ENCODE measurements at regions not wholly inside any gene's neighbourhood (a gene's known extent, or its start where the extent isn't known, plus 50 kb on each side); places are given as distances from the start of the nearest gene placed in this dataset.

- no peaks in the 10 kb centered on the region for H3K27me3 ChIP-seq (ENCODE audit: insufficient read depth, poor library complexity, severe bottlenecking)
- ATAC-seq (ENCODE audit: low read depth) (no peak), DNase-seq (ENCODE audit: low spot score) (no peak)
- no peak for TF ChIP-seq CTCF (IDR thresholded peaks at IDR 0.05; ENCODE audit: poor library complexity, severe bottlenecking)
- no peaks in the 10 kb centered on the region for H3K9me3 ChIP-seq (ENCODE audit: severe bottlenecking)
- H3K36me3 ChIP-seq (ENCODE audit: low read depth), result no peaks in the 10 kb centered on the region
- no peak overlapping the region for H3K4me3 ChIP-seq (ENCODE audit: severe bottlenecking)
- no peaks in the 10 kb centered on the region for H3K4me1 ChIP-seq (ENCODE audit: insufficient read depth, poor library complexity, severe bottlenecking)
- no peak overlapping the region for H3K27ac ChIP-seq (ENCODE audit: poor library complexity, severe bottlenecking)
Measured at GRCh38 chr4:20323991-20324390, 72.3 kb downstream of the SLIT2 start.

GRCh38 chr4:20326460-20326859 is 74.8 kb downstream of the SLIT2 start:
- no peaks in the 10 kb centered on the region for H3K9me3 ChIP-seq (ENCODE audit: severe bottlenecking)
- no peaks in the 10 kb centered on the region for H3K27me3 ChIP-seq (ENCODE audit: insufficient read depth, poor library complexity, severe bottlenecking)
- H3K36me3 ChIP-seq (ENCODE audit: low read depth), result no peaks in the 10 kb centered on the region
- ATAC-seq (ENCODE audit: low read depth) (no peak), DNase-seq (ENCODE audit: low spot score) (no peak)
- H3K27ac ChIP-seq (ENCODE audit: poor library complexity, severe bottlenecking), result no peak overlapping the region
- H3K4me1 ChIP-seq (ENCODE audit: insufficient read depth, poor library complexity, severe bottlenecking), result no peaks in the 10 kb centered on the region
- no peak overlapping the region for H3K4me3 ChIP-seq (ENCODE audit: severe bottlenecking)
- no peak for TF ChIP-seq CTCF (IDR thresholded peaks at IDR 0.05; ENCODE audit: poor library complexity, severe bottlenecking)

- Histone ChIP-seq H3K4me1 (ENCODE audit: insufficient read depth, poor library complexity, severe bottlenecking) (no peaks in the 10 kb centered on the region), H3K27ac (ENCODE audit: poor library complexity, severe bottlenecking) (no peak overlapping the region)
Measured at GRCh38 chr4:20326977-20327376, 75.3 kb downstream of the SLIT2 start.

GRCh38 chr4:20327808-20328207 is 76.1 kb downstream of the SLIT2 start:
- ATAC-seq (ENCODE audit: low read depth) (no peak), DNase-seq (ENCODE audit: low spot score) (no peak)
- Histone ChIP-seq H3K27me3 (ENCODE audit: insufficient read depth, poor library complexity, severe bottlenecking) (no peaks in the 10 kb centered on the region), H3K4me1 (ENCODE audit: insufficient read depth, poor library complexity, severe bottlenecking) (no peaks in the 10 kb centered on the region), H3K4me3 (ENCODE audit: severe bottlenecking) (no peak overlapping the region), H3K36me3 (ENCODE audit: low read depth) (no peaks in the 10 kb centered on the region), H3K9me3 (ENCODE audit: severe bottlenecking) (no peaks in the 10 kb centered on the region), H3K27ac (ENCODE audit: poor library complexity, severe bottlenecking) (no peak overlapping the region)
- TF ChIP-seq CTCF (IDR thresholded peaks at IDR 0.05; ENCODE audit: poor library complexity, severe bottlenecking), result no peak

More at GRCh38 chr4:20326977-20327376, 75.3 kb downstream of the SLIT2 start:
- DNase-seq (ENCODE audit: low spot score) (no peak), ATAC-seq (ENCODE audit: low read depth) (no peak)
- H3K36me3 ChIP-seq (ENCODE audit: low read depth), result no peaks in the 10 kb centered on the region
- H3K27me3 ChIP-seq (ENCODE audit: insufficient read depth, poor library complexity, severe bottlenecking), result no peaks in the 10 kb centered on the region
- no peak for TF ChIP-seq CTCF (IDR thresholded peaks at IDR 0.05; ENCODE audit: poor library complexity, severe bottlenecking)
- H3K4me3 ChIP-seq (ENCODE audit: severe bottlenecking), result no peak overlapping the region
- H3K9me3 ChIP-seq (ENCODE audit: severe bottlenecking), result no peaks in the 10 kb centered on the region

- H3K4me3 ChIP-seq (ENCODE audit: severe bottlenecking), result no peak overlapping the region
- H3K4me1 ChIP-seq (ENCODE audit: insufficient read depth, poor library complexity, severe bottlenecking), result no peaks in the 10 kb centered on the region
- H3K27me3 ChIP-seq (ENCODE audit: insufficient read depth, poor library complexity, severe bottlenecking), result no peaks in the 10 kb centered on the region
- no peak for ATAC-seq (ENCODE audit: low read depth)
- no peaks in the 10 kb centered on the region for H3K9me3 ChIP-seq (ENCODE audit: severe bottlenecking)
- no peak for DNase-seq (ENCODE audit: low spot score)
- H3K36me3 ChIP-seq (ENCODE audit: low read depth), result no peaks in the 10 kb centered on the region
- no peak for TF ChIP-seq CTCF (IDR thresholded peaks at IDR 0.05; ENCODE audit: poor library complexity, severe bottlenecking)
- H3K27ac ChIP-seq (ENCODE audit: poor library complexity, severe bottlenecking), result no peak overlapping the region
Measured at GRCh38 chr4:20331642-20332041, 79.9 kb downstream of the SLIT2 start.

Data from RWPE2 (cell line).